Ishikawa (cell line): ENCODE measurements at regions not wholly inside any gene's neighbourhood (a gene's known extent, or its start where the extent isn't known, plus 50 kb on each side); places are given as distances from the start of the nearest gene placed in this dataset.

Source experiments
- CEBPB ChIP-seq: IDR thresholded peaks from 2 replicates; pipeline ENCODE4 v1.6.1; 2012
- CREB1 ChIP-seq: IDR thresholded peaks from 2 replicates; pipeline ENCODE4 v1.6.1; 2012; ENCODE audit warnings: low read depth
- EGR1 ChIP-seq: IDR thresholded peaks from 2 replicates; pipeline ENCODE4 v1.6.1; 2012
- EP300 ChIP-seq: IDR thresholded peaks from 2 replicates; pipeline ENCODE4 v1.6.1; 2012; ENCODE audit warnings: borderline replicate concordance
- FOXM1 ChIP-seq: IDR thresholded peaks from 2 replicates; pipeline ENCODE4 v1.6.1; 2012; ENCODE audit warnings: low read depth, borderline replicate concordance
- MAX ChIP-seq: IDR thresholded peaks from 2 replicates; pipeline ENCODE4 v1.6.1; 2012
- NFIC ChIP-seq: IDR thresholded peaks from 2 replicates; pipeline ENCODE4 v1.6.1; 2012
- RAD21 ChIP-seq: IDR thresholded peaks from 2 replicates; pipeline ENCODE4 v1.6.1; 2012; ENCODE audit warnings: low read depth
- REST ChIP-seq: IDR thresholded peaks from 2 replicates; pipeline ENCODE4 v1.6.1; 2012; ENCODE audit warnings: low read depth, mild to moderate bottlenecking
- TAF1 ChIP-seq: IDR thresholded peaks from 2 replicates; pipeline ENCODE4 v1.6.1; 2012; ENCODE audit warnings: low read depth, mild to moderate bottlenecking
- TCF12 ChIP-seq: IDR thresholded peaks from 2 replicates; pipeline ENCODE4 v1.6.1; 2012; ENCODE audit warnings: low read depth
- TEAD4 ChIP-seq: IDR thresholded peaks from 2 replicates; pipeline ENCODE4 v1.6.1; 2012
- USF1 ChIP-seq: IDR thresholded peaks from 2 replicates; pipeline ENCODE4 v1.6.1; 2012
- YY1 ChIP-seq: IDR thresholded peaks from 2 replicates; pipeline ENCODE4 v1.6.1; 2012; ENCODE audit warnings: low read depth
- ZBTB7A ChIP-seq: IDR thresholded peaks from 2 replicates; pipeline ENCODE4 v1.6.1; 2012; ENCODE audit warnings: low read depth

GRCh38 chr2:9150906-9151305 is 55.7 kb upstream of the ASAP2 start:
- no peak for TF ChIP-seq EGR1
- TF ChIP-seq CEBPB, result no peak
- no peak for TF ChIP-seq EP300
- TF ChIP-seq MAX, result no peak
- TF ChIP-seq YY1, result no peak
- no peak for TF ChIP-seq FOXM1
- no peak for TF ChIP-seq NFIC
- TF ChIP-seq RAD21, result no peak
- no peak for TF ChIP-seq REST

GRCh38 chr2:9150568-9150900 is 56.1 kb upstream of the ASAP2 start:
- TF ChIP-seq TAF1 (no peak), EGR1 (no peak), RAD21 (no peak), MAX (no peak)

- TF ChIP-seq EGR1, result no peak
- TF ChIP-seq CEBPB, result no peak
- TF ChIP-seq TEAD4, result no peak
- no peak for TF ChIP-seq TCF12
- no peak for TF ChIP-seq NFIC
- no peak for TF ChIP-seq MAX
- no peak for TF ChIP-seq CREB1
- TF ChIP-seq EP300, result no peak
- no peak for TF ChIP-seq USF1
Observed at GRCh38 chr2:9149726-9150567, 56.7 kb upstream of the ASAP2 start.

GRCh38 chr2:9149388-9149660 is 57.3 kb upstream of the ASAP2 start:
- TF ChIP-seq TCF12, result no peak
- no peak for TF ChIP-seq FOXM1
- no peak for TF ChIP-seq YY1
- TF ChIP-seq MAX, result no peak
- no peak for TF ChIP-seq CEBPB
- TF ChIP-seq TAF1, result no peak
- no peak for TF ChIP-seq EP300
- no peak for TF ChIP-seq NFIC
- no peak for TF ChIP-seq ZBTB7A
- no peak for TF ChIP-seq USF1
- TF ChIP-seq RAD21, result no peak
- no peak for TF ChIP-seq TEAD4
- no peak for TF ChIP-seq EGR1
- TF ChIP-seq REST, result no peak
- no peak for TF ChIP-seq CREB1

- no peak for TF ChIP-seq RAD21
- TF ChIP-seq FOXM1, result no peak
- no peak for TF ChIP-seq TAF1
- no peak for TF ChIP-seq TCF12
- TF ChIP-seq TEAD4, result no peak
- no peak for TF ChIP-seq CREB1
Observed at GRCh38 chr2:9146646-9147045, 60.0 kb upstream of the ASAP2 start.

- no peak for TF ChIP-seq TCF12
- no peak for TF ChIP-seq CREB1
- no peak for TF ChIP-seq RAD21
- TF ChIP-seq YY1, result no peak
- no peak for TF ChIP-seq EGR1
- no peak for TF ChIP-seq FOXM1
- no peak for TF ChIP-seq USF1
- TF ChIP-seq TEAD4, result no peak
- no peak for TF ChIP-seq EP300
Observed at GRCh38 chr2:9145752-9146430, 60.7 kb upstream of the ASAP2 start.
